Endodermal cell (in vitro differentiated cells): ENCODE measurements at regions not wholly inside any gene's neighbourhood (a gene's known extent, or its start where the extent isn't known, plus 50 kb on each side); places are given as distances from the start of the nearest gene placed in this dataset.

ENCODE experiments used
- DNase-seq: peaks from one replicate; pipeline ENCODE4 v3.0.0-alpha.2; 2017
- H3K27ac ChIP-seq: 2 replicates; pipeline ENCODE4 v1.5.1; 2013; ENCODE audit warnings: mild to moderate bottlenecking, low read depth, low read length, moderate library complexity
- H3K27me3 ChIP-seq: 2 replicates; pipeline ENCODE4 v1.6.1; 2013; ENCODE audit warnings: mild to moderate bottlenecking, low read length, moderate library complexity; ENCODE audit not compliant: insufficient read depth, control insufficient read depth, poor library complexity, severe bottlenecking
- H3K36me3 ChIP-seq: 2 replicates; pipeline ENCODE4 v1.7.0; 2013; ENCODE audit warnings: mild to moderate bottlenecking, low read length, moderate library complexity; ENCODE audit not compliant: control insufficient read depth, insufficient read depth
- H3K4me1 ChIP-seq: one replicate; pipeline ENCODE4 v1.7.0; 2013; ENCODE audit warnings: low read length; ENCODE audit not compliant: control insufficient read depth, insufficient read depth
- H3K4me3 ChIP-seq: 2 replicates; pipeline ENCODE4 v1.5.1; 2013; ENCODE audit warnings: mild to moderate bottlenecking, low read length, moderate library complexity
- H3K9ac ChIP-seq: 2 replicates; pipeline ENCODE4 v1.6.1; 2013; ENCODE audit warnings: mild to moderate bottlenecking, low read length, moderate library complexity; ENCODE audit not compliant: poor library complexity, severe bottlenecking; ENCODE audit errors: extremely low read depth
- H3K9me3 ChIP-seq: 2 replicates; pipeline ENCODE4 v1.6.1; 2013; ENCODE audit warnings: mild to moderate bottlenecking, low read length, moderate library complexity; ENCODE audit not compliant: control insufficient read depth
- H3K27ac Mint-ChIP-seq: 2 replicates; pipeline ENCODE4 v1.8.0; 2020; ENCODE audit warnings: mixed read lengths
- H3K27me3 Mint-ChIP-seq: 2 replicates; pipeline ENCODE4 v1.8.0; 2021; ENCODE audit warnings: mild to moderate bottlenecking, mixed read lengths; ENCODE audit not compliant: insufficient read depth
- H3K36me3 Mint-ChIP-seq: 2 replicates; pipeline ENCODE4 v1.8.0; 2020; ENCODE audit warnings: low read depth, mixed read lengths
- H3K4me1 Mint-ChIP-seq: 2 replicates; pipeline ENCODE4 v1.8.0; 2020; ENCODE audit warnings: mixed read lengths
- H3K4me3 Mint-ChIP-seq: 2 replicates; pipeline ENCODE4 v1.8.0; 2020; ENCODE audit warnings: mild to moderate bottlenecking, moderate library complexity, mixed read lengths
- H3K9me3 Mint-ChIP-seq: 2 replicates; pipeline ENCODE4 v1.8.0; 2020; ENCODE audit warnings: mild to moderate bottlenecking, mixed read lengths
- WGBS, 2 experiments: methylation state at CpG; one replicate each; pipeline versions ENCODE4 v1.1.5 to v1.1.7; 2013; ENCODE audit warnings: missing lambda C conversion rate in 2 of 2, mixed read lengths in 1 of 2; ENCODE audit not compliant: insufficient coverage in 1 of 2, insufficient read length in 1 of 2; 5-methylcytosine and 5-hydroxymethylcytosine counted together
- TF ChIP-seq, protein P1 (sequence below): fragments of 200-600 bp; sonication (generic); conservative IDR thresholded peaks from 2 replicates; pipeline ENCODE4 v1.5.0; 2021; ENCODE audit warnings: antibody characterized with exemption, mild to moderate bottlenecking

DNA sequence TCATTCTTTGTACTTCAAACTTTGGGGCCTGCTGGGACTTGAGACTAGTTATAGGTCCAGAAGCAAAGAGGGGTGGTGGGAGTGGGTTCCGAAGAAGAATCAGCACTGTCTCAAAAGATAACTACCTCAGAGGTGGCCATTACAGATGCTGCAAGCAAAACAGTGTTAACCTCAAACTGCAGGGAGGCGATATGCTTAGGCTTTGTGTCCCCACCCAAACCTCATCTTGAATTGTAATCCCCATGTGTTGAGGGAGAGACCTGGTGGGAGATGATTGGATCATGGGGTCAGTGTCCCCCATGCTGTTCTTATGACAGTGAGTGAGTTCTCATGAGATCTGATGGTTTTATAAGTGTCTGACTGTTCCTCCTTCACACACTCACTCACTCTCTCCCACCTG lies 545.3 kb downstream of the XYLT1 start:
- 94% methylated on average over 2 of the region's 2 CpGs; no CpG with 5 or more reads in 1 of the 2 experiments for WGBS, 2 experiments
- Histone ChIP-seq H3K4me1 (peaks cover 3% of the 10 kb centered on the region), H3K4me3 (no peak overlapping the region), H3K27me3 (no peaks in the 10 kb centered on the region), H3K27ac (no peak overlapping the region), H3K9ac (no peak overlapping the region), H3K36me3 (no peaks in the 10 kb centered on the region), H3K9me3 (peaks cover 11% of the 10 kb centered on the region)
- peaks cover 33% of the 10 kb centered on the region for H3K27me3 Mint-ChIP-seq
- H3K36me3 Mint-ChIP-seq, result no peaks in the 10 kb centered on the region
- H3K27ac Mint-ChIP-seq, result no peak overlapping the region
- no peak for DNase-seq
- H3K9me3 Mint-ChIP-seq, result no peaks in the 10 kb centered on the region
- peaks cover 5% of the 10 kb centered on the region for H3K4me1 Mint-ChIP-seq
- TF ChIP-seq, protein P1, sequence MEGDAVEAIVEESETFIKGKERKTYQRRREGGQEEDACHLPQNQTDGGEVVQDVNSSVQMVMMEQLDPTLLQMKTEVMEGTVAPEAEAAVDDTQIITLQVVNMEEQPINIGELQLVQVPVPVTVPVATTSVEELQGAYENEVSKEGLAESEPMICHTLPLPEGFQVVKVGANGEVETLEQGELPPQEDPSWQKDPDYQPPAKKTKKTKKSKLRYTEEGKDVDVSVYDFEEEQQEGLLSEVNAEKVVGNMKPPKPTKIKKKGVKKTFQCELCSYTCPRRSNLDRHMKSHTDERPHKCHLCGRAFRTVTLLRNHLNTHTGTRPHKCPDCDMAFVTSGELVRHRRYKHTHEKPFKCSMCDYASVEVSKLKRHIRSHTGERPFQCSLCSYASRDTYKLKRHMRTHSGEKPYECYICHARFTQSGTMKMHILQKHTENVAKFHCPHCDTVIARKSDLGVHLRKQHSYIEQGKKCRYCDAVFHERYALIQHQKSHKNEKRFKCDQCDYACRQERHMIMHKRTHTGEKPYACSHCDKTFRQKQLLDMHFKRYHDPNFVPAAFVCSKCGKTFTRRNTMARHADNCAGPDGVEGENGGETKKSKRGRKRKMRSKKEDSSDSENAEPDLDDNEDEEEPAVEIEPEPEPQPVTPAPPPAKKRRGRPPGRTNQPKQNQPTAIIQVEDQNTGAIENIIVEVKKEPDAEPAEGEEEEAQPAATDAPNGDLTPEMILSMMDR, result no peak
- no peak overlapping the region for H3K4me3 Mint-ChIP-seq

DNA sequence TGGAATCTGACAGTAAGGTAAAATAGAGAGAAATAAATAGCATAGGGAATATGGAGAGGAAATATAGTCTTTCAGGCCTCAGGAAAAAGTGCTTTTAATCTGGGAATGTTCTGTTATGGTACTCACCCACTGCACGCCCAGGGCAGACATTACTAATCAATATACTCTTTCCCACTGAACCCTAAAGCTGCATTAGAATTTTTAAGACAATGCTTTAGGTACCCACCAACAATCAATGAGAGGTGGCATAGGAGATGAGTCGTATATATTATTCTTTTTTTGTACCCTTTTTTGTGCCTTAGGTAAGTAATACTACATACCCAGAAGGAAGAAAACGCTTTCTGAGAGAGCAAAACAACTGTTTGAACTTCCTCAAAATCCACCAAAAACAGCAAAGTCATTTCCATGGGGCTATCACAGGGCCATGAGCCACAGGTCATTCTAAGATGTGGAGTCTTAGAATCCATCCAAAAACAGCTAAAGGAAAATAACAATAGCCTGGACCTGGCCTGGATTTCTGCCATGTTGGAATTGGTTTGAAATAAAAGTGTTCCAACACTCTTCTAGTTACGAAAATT lies 542.1 kb downstream of the XYLT1 start:
- H3K4me3 Mint-ChIP-seq, result no peak overlapping the region
- peaks cover 2% of the 10 kb centered on the region for H3K9me3 Mint-ChIP-seq
- TF ChIP-seq, protein P1, result no peak
- Histone ChIP-seq H3K27ac (no peak overlapping the region), H3K9me3 (peaks cover 18% of the 10 kb centered on the region), H3K4me3 (no peak overlapping the region), H3K9ac (no peak overlapping the region), H3K36me3 (no peaks in the 10 kb centered on the region), H3K27me3 (no peaks in the 10 kb centered on the region), H3K4me1 (no peaks in the 10 kb centered on the region)
- H3K36me3 Mint-ChIP-seq, result no peaks in the 10 kb centered on the region
- DNase-seq, result no peak
- H3K27ac Mint-ChIP-seq, result no peak overlapping the region
- 90 to 100% methylated on average over 2 to 4 of the region's 4 CpGs for WGBS, 2 experiments
- peaks cover 15% of the 10 kb centered on the region for H3K27me3 Mint-ChIP-seq
- peaks cover 13% of the 10 kb centered on the region for H3K4me1 Mint-ChIP-seq

DNA sequence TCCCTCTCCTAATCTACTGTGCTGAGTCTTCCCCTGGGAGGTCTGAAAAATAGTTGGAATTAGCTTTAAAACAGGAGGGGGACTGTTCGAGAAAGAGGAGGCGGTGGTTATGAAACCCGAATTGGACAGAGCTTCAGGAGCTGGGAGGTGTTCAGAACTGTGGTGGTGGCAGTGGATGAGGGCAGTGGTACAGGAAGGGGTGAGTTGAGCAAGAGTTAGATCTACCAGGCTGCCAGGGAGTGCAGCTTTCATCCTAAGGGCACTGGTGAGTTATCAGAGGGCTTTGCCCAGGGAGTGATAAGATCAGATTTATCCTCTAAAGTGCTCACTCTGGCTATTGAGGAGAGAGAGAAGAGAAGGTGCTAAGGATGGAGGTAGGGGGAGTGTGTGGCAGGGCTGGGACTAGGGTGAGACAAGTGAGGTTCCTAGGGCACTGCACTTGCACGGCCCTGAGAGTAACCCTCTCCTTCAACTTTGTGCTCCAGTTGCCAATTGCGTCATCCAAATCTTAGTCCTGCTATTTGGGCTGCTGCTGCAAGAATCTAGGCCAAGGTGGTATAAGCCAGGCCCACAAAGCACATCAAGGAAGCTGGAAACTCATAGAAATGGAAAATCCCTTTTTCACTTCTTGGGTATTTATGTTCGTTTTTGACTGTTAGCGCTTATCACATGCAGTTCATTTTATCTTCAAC lies 540.3 kb downstream of the XYLT1 start:
- WGBS, 2 experiments, result 88 to 94% methylated on average over 4 to 7 of the region's 7 CpGs
- H3K9me3 Mint-ChIP-seq, result peaks cover 2% of the 10 kb centered on the region
- TF ChIP-seq, protein P1, result no peak
- H3K4me1 Mint-ChIP-seq, result peaks cover 13% of the 10 kb centered on the region
- H3K36me3 Mint-ChIP-seq, result no peaks in the 10 kb centered on the region
- no peak overlapping the region for H3K4me3 Mint-ChIP-seq
- no peaks in the 10 kb centered on the region for H3K4me1 ChIP-seq
- H3K9me3 ChIP-seq, result peaks cover 18% of the 10 kb centered on the region
- H3K27me3 ChIP-seq, result no peaks in the 10 kb centered on the region
- no peak overlapping the region for H3K4me3 ChIP-seq
- H3K27ac ChIP-seq, result no peak overlapping the region
- DNase-seq, result no peak
- peaks cover 3% of the 10 kb centered on the region for H3K27me3 Mint-ChIP-seq
- no peak overlapping the region for H3K27ac Mint-ChIP-seq
- H3K9ac ChIP-seq, result no peak overlapping the region
- H3K36me3 ChIP-seq, result no peaks in the 10 kb centered on the region
